ENCODE measurements at regions not wholly inside any gene's neighbourhood (a gene's known extent, or its start where the extent isn't known, plus 50 kb on each side); places are given as distances from the start of the nearest gene placed in this dataset.

DNA sequence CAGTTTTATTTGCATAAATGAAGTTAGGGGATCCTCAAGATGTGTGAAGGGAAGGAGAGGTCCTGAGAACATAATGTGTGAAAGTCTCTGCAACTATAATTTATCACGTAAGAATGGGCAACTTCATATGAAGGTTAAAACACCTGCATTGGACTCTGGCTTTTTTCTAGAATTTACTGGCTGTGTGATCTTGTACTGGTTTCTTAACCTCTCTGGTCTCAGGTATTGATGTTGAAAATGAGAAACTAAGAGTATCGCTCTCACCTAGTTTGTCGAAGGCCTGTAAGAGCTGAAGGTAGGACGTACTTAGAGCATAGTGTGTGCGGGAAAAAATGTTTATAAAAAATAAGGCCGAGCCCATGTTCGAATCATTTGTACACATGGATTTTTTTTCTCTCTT is 280.5 kb downstream of the ICE1 start:
- TF ChIP-seq, protein P1, sequence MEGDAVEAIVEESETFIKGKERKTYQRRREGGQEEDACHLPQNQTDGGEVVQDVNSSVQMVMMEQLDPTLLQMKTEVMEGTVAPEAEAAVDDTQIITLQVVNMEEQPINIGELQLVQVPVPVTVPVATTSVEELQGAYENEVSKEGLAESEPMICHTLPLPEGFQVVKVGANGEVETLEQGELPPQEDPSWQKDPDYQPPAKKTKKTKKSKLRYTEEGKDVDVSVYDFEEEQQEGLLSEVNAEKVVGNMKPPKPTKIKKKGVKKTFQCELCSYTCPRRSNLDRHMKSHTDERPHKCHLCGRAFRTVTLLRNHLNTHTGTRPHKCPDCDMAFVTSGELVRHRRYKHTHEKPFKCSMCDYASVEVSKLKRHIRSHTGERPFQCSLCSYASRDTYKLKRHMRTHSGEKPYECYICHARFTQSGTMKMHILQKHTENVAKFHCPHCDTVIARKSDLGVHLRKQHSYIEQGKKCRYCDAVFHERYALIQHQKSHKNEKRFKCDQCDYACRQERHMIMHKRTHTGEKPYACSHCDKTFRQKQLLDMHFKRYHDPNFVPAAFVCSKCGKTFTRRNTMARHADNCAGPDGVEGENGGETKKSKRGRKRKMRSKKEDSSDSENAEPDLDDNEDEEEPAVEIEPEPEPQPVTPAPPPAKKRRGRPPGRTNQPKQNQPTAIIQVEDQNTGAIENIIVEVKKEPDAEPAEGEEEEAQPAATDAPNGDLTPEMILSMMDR (IDR thresholded peaks at IDR 0.05) = no peak
- no peak for TF ChIP-seq POLR2A (IDR thresholded peaks at IDR 0.05)
